H9 (cell line): ENCODE measurements at regions not wholly inside any gene's neighbourhood (a gene's known extent, or its start where the extent isn't known, plus 50 kb on each side); places are given as distances from the start of the nearest gene placed in this dataset.
"Not testable (repeated sequence)": the region's sequence is repeated elsewhere in the genome, so short reads cannot be mapped to it uniquely, and the experiment has no call there.

Experiments used
- DNase-seq: peaks from one replicate; pipeline ENCODE4 v3.0.0-alpha.2; 2017
- H2AFZ ChIP-seq: one replicate; pipeline ENCODE4 v1.6.1; 2013; ENCODE audit warnings: mild to moderate bottlenecking, low read length, control low read depth, moderate library complexity
- H2AK5ac ChIP-seq: 2 replicates; pipeline ENCODE4 v1.6.1; 2013; ENCODE audit warnings: low read length, control low read depth, mixed read lengths; ENCODE audit not compliant: insufficient read length
- H2BK120ac ChIP-seq: one replicate; pipeline ENCODE4 v1.6.1; 2013; ENCODE audit warnings: low read depth, mild to moderate bottlenecking, low read length, control low read depth, inconsistent platforms; ENCODE audit not compliant: poor library complexity, severe bottlenecking
- H2BK12ac ChIP-seq: 2 replicates; pipeline ENCODE4 v1.6.1; 2013; ENCODE audit warnings: low read length, control low read depth, mixed read lengths, low read depth; ENCODE audit not compliant: insufficient read length
- H2BK15ac ChIP-seq: 2 replicates; pipeline ENCODE4 v1.6.1; 2013; ENCODE audit warnings: low read depth, low read length, control low read depth
- H2BK20ac ChIP-seq: one replicate; pipeline ENCODE4 v1.6.1; 2013; ENCODE audit warnings: low read depth, mild to moderate bottlenecking, low read length, control low read depth, inconsistent platforms; ENCODE audit not compliant: poor library complexity, severe bottlenecking
- H2BK5ac ChIP-seq: 2 replicates; pipeline ENCODE4 v1.6.1; 2013; ENCODE audit warnings: low read length, control low read depth, mixed read lengths; ENCODE audit not compliant: insufficient read length
- H3K14ac ChIP-seq: 2 replicates; pipeline ENCODE4 v1.6.1; 2013; ENCODE audit warnings: low read length, control low read depth; ENCODE audit not compliant: insufficient read depth
- H3K18ac ChIP-seq: 2 replicates; pipeline ENCODE4 v1.6.1; 2013; ENCODE audit warnings: low read depth, mild to moderate bottlenecking, mixed read lengths, low read length, control low read depth; ENCODE audit not compliant: insufficient read length
- H3K23ac ChIP-seq: 2 replicates; pipeline ENCODE4 v1.6.1; 2013; ENCODE audit warnings: low read length, control low read depth, mixed read lengths, low read depth; ENCODE audit not compliant: insufficient read length
- H3K23me2 ChIP-seq: 2 replicates; pipeline ENCODE4 v1.6.1; 2013; ENCODE audit warnings: low read depth, mild to moderate bottlenecking, mixed read lengths, low read length, control low read depth; ENCODE audit not compliant: insufficient read length, poor library complexity, severe bottlenecking
- H3K27ac ChIP-seq: 2 replicates; pipeline ENCODE4 v1.5.1; 2013; ENCODE audit warnings: low read length, control low read depth, mixed read lengths, low read depth; ENCODE audit not compliant: insufficient read length
- H3K27me3 ChIP-seq: 2 replicates; pipeline ENCODE4 v1.6.1; 2013; ENCODE audit warnings: low read length, control low read depth, inconsistent platforms; ENCODE audit not compliant: insufficient read depth
- H3K4ac ChIP-seq: 2 replicates; pipeline ENCODE4 v1.6.1; 2013; ENCODE audit warnings: low read depth, mild to moderate bottlenecking, control low read depth, inconsistent platforms, low read length, moderate library complexity
- H3K4me1 ChIP-seq: 2 replicates; pipeline ENCODE4 v1.6.1; 2013; ENCODE audit warnings: low read length, control low read depth, inconsistent platforms; ENCODE audit not compliant: insufficient read depth
- H3K4me2 ChIP-seq: 2 replicates; pipeline ENCODE4 v1.6.1; 2013; ENCODE audit warnings: low read length, control low read depth, mixed read lengths; ENCODE audit not compliant: insufficient read length, insufficient read depth
- H3K56ac ChIP-seq: 2 replicates; pipeline ENCODE4 v1.6.1; 2013; ENCODE audit warnings: low read depth, mild to moderate bottlenecking, mixed read lengths, low read length, control low read depth; ENCODE audit not compliant: insufficient read length
- H3K79me1 ChIP-seq: 2 replicates; pipeline ENCODE4 v1.6.1; 2013; ENCODE audit warnings: low read depth, mild to moderate bottlenecking, moderate library complexity, low read length, control low read depth, inconsistent platforms; ENCODE audit not compliant: insufficient read depth, poor library complexity, severe bottlenecking
- H3K79me2 ChIP-seq: 2 replicates; pipeline ENCODE4 v1.6.1; 2013; ENCODE audit warnings: low read length, control low read depth, inconsistent platforms; ENCODE audit not compliant: insufficient read depth
- H3K9ac ChIP-seq: 2 replicates; pipeline ENCODE4 v1.6.1; 2013; ENCODE audit warnings: low read length, control low read depth, mixed read lengths; ENCODE audit not compliant: insufficient read length; ENCODE audit errors: extremely low read depth
- H3K9me3 ChIP-seq: one replicate; pipeline ENCODE4 v1.6.1; 2013; ENCODE audit warnings: low read depth, low read length, inconsistent platforms; ENCODE audit not compliant: control insufficient read depth
- H3T11ph ChIP-seq: one replicate; pipeline ENCODE4 v1.6.1; 2013; ENCODE audit warnings: mild to moderate bottlenecking, low read length, control low read depth, inconsistent platforms
- H4K20me1 ChIP-seq: one replicate; pipeline ENCODE4 v1.6.1; 2013; ENCODE audit not compliant: control insufficient read depth, insufficient read length, insufficient read depth
- H4K5ac ChIP-seq: 2 replicates; pipeline ENCODE4 v1.6.1; 2013; ENCODE audit warnings: low read depth, mild to moderate bottlenecking, mixed read lengths, low read length, control low read depth; ENCODE audit not compliant: insufficient read length
- H4K8ac ChIP-seq: replicated peaks from 2 replicates; pipeline ENCODE4 v1.6.1; 2013; ENCODE audit warnings: low read length, control low read depth, mixed read lengths, low read depth; ENCODE audit not compliant: insufficient read length
- H4K91ac ChIP-seq: 2 replicates; pipeline ENCODE4 v1.6.1; 2013; ENCODE audit warnings: low read depth, mild to moderate bottlenecking, moderate library complexity, mixed read lengths, low read length, control low read depth; ENCODE audit not compliant: insufficient read length
- H3K27ac Mint-ChIP-seq, 3 experiments: 2 replicates in 2 of 3; 3 replicates in 1 of 3; pipeline ENCODE4 v1.8.0; 2020 to 2021; ENCODE audit warnings: mixed read lengths in 3 of 3, mild to moderate bottlenecking in 1 of 3, moderate library complexity in 1 of 3
- H3K27me3 Mint-ChIP-seq: 2 replicates; pipeline ENCODE4 v1.8.0; 2021; ENCODE audit warnings: low read depth, mild to moderate bottlenecking, moderate library complexity, mixed read lengths
- H3K36me3 Mint-ChIP-seq, 3 experiments: 2 replicates in 2 of 3; 3 replicates in 1 of 3; pipeline ENCODE4 v1.8.0; 2020 to 2021; ENCODE audit warnings: low read depth in 3 of 3, mixed read lengths in 3 of 3; ENCODE audit not compliant: insufficient read depth in 1 of 3
- H3K4me1 Mint-ChIP-seq, 2 experiments: 2 replicates each; pipeline ENCODE4 v1.8.0; 2020; ENCODE audit warnings: mixed read lengths in 2 of 2
- H3K4me3 Mint-ChIP-seq, 2 experiments: 2 replicates in 1 of 2; 3 replicates in 1 of 2; pipeline ENCODE4 v1.8.0; 2020 to 2021; ENCODE audit warnings: mild to moderate bottlenecking in 2 of 2, mixed read lengths in 2 of 2, moderate library complexity in 1 of 2
- H3K9me3 Mint-ChIP-seq, 2 experiments: 2 replicates in 1 of 2; 3 replicates in 1 of 2; pipeline ENCODE4 v1.8.0; 2020; ENCODE audit warnings: mild to moderate bottlenecking in 2 of 2, mixed read lengths in 2 of 2, moderate library complexity in 1 of 2
- WGBS: extraction: QIAGEN DNeasy Blood & Tissue Kit; methylation state at CpG from one replicate; pipeline ENCODE4 v1.1.7; 2013; ENCODE audit warnings: missing lambda C conversion rate, low lambda C conversion rate, mixed read lengths; ENCODE audit not compliant: insufficient read length; ENCODE audit errors: extremely low coverage; 5-methylcytosine and 5-hydroxymethylcytosine counted together
- TF ChIP-seq, protein P1 (sequence below): fragments of 200-600 bp; sonication (generic); conservative IDR thresholded peaks from 3 replicates; pipeline ENCODE4 v1.8.0; 2021; ENCODE audit warnings: antibody characterized with exemption, mild to moderate bottlenecking

DNA sequence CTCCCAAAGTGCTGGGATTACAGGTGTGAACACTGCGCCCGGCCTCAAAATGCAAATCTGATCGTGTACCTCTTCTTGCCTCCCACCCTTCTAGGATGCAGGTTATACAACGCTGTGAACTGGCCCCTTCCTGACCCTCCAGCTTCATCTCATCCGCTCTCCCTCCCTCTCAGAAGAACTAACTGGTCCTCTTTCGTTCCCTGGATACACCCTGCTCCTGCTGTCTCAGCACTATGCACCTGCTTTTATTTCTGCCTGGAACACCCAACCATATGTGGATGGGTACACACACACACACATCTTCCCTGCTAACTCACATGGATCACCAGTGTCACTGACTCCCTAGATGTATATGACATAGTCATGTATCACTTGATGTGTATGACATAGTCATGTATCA, 56.1 kb upstream of the VASH1 start:
- Histone ChIP-seq H4K20me1 (no peaks in the 10 kb centered on the region), H3K79me1 (no peaks in the 10 kb centered on the region), H2AFZ (no peak overlapping the region), H2BK120ac (no peak overlapping the region), H2BK20ac (no peak overlapping the region), H3K23me2 (no peaks in the 10 kb centered on the region), H2BK15ac (no peak overlapping the region), H4K8ac (no peak overlapping the region), H3K79me2 (no peaks in the 10 kb centered on the region), H3K9me3 (no peaks in the 10 kb centered on the region), H3K4me2 (no peak overlapping the region), H4K5ac (no peak overlapping the region), H3K9ac (no peak overlapping the region), H3K27me3 (no peaks in the 10 kb centered on the region), H3K27ac (no peak overlapping the region), H2BK12ac (no peak overlapping the region), H2BK5ac (no peak overlapping the region), H2AK5ac (no peak overlapping the region), H3K56ac (no peak overlapping the region), H3K18ac (no peak overlapping the region), H3K14ac (no peak overlapping the region), H3K4me1 (no peaks in the 10 kb centered on the region), H4K91ac (no peak overlapping the region), H3K23ac (no peak overlapping the region), H3T11ph (no peak overlapping the region), H3K4ac (no peak overlapping the region)
- Mint-ChIP-seq H3K27ac (no peak overlapping the region), H3K9me3 (no peaks in the 10 kb centered on the region; a peak in 1 of 5 replicates), H3K27me3 (peaks cover 7% of the 10 kb centered on the region; the same call in 1 of the 2 replicates), H3K4me1 (peaks cover 0 to 3% of the 10 kb centered on the region in 2 experiments; a peak in 1 of 4 replicates), H3K4me3 (no peak overlapping the region), H3K36me3 (no peaks in the 10 kb centered on the region)
- TF ChIP-seq, protein P1, sequence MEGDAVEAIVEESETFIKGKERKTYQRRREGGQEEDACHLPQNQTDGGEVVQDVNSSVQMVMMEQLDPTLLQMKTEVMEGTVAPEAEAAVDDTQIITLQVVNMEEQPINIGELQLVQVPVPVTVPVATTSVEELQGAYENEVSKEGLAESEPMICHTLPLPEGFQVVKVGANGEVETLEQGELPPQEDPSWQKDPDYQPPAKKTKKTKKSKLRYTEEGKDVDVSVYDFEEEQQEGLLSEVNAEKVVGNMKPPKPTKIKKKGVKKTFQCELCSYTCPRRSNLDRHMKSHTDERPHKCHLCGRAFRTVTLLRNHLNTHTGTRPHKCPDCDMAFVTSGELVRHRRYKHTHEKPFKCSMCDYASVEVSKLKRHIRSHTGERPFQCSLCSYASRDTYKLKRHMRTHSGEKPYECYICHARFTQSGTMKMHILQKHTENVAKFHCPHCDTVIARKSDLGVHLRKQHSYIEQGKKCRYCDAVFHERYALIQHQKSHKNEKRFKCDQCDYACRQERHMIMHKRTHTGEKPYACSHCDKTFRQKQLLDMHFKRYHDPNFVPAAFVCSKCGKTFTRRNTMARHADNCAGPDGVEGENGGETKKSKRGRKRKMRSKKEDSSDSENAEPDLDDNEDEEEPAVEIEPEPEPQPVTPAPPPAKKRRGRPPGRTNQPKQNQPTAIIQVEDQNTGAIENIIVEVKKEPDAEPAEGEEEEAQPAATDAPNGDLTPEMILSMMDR, result no peak
- WGBS, result no CpG with 5 or more reads among the region's 6 CpGs
- DNase-seq, result no peak

- DNase-seq, H3K9ac ChIP-seq, H3K23ac ChIP-seq, H2AK5ac ChIP-seq, H3K4me1 Mint-ChIP-seq, H3K9me3 ChIP-seq, H2BK120ac ChIP-seq, H3K23me2 ChIP-seq, H3T11ph ChIP-seq, H3K27ac Mint-ChIP-seq, H3K27me3 ChIP-seq, H2BK20ac ChIP-seq, H3K9me3 Mint-ChIP-seq, H2AFZ ChIP-seq, H3K14ac ChIP-seq, H3K4me1 ChIP-seq, H3K4me2 ChIP-seq, H4K5ac ChIP-seq, H2BK12ac ChIP-seq, H4K20me1 ChIP-seq, H3K27ac ChIP-seq, H3K56ac ChIP-seq, H2BK5ac ChIP-seq, H2BK15ac ChIP-seq, H4K91ac ChIP-seq, H3K79me1 ChIP-seq, H3K4ac ChIP-seq, H3K18ac ChIP-seq, H3K79me2 ChIP-seq, H3K36me3 Mint-ChIP-seq, H3K27me3 Mint-ChIP-seq, H3K4me3 Mint-ChIP-seq, H4K8ac ChIP-seq: not testable (repeated sequence)
- no CpG with 5 or more reads among the region's 2 CpGs for WGBS
Observed at GRCh38 chr14:76706207-76706606, 55.1 kb upstream of the VASH1 start.
